HepG2 (cell line): ENCODE measurements at regions not wholly inside any gene's neighbourhood (a gene's known extent, or its start where the extent isn't known, plus 50 kb on each side); places are given as distances from the start of the nearest gene placed in this dataset.

Experiments used
- ATAC-seq: fragments of 200-7000 bp; cut with Tn5 transposase; 3 replicates; pipeline ENCODE4 v1.9.1; 2020; ENCODE audit warnings: mild to moderate bottlenecking, moderate library complexity
- BruUV-seq: library from RNA; stranded (reverse); fragments of 400-500 nt; replicated peaks from 2 replicates; lab custom pipeline; 2021; lab: Mats Ljungman, UMichigan
- CTCF ChIA-PET: fragments of 300-600 bp; formaldehyde crosslinking; extraction: SDS; loops from one replicate; lab custom pipeline; 2021; ENCODE audit warnings: low total read pairs, inconsistent platforms, low intra/inter-chr PET ratio; lab: Yijun Ruan, JAX
- POLR2A ChIA-PET: fragments of 350-600 bp; sonication (Branson Sonifier 250); formaldehyde crosslinking; loops from one replicate; lab custom pipeline; 2020; ENCODE audit warnings: antibody characterized with exemption, inconsistent platforms; lab: Yijun Ruan, JAX
- DNase-seq: peaks from one replicate; pipeline ENCODE4 v3.0.0-alpha.2; 2015; ENCODE audit warnings: low spot score
- FAIRE-seq: peaks from 3 replicates; lab custom pipeline; 2011; peaks lifted over from hg19 to GRCh38; lab: Jason Lieb, UNC
- H2AFZ ChIP-seq: one replicate; pipeline ENCODE4 v1.6.1; 2011; ENCODE audit warnings: low read length, inconsistent platforms
- H3K27ac ChIP-seq: fragments of 300-600 bp; 3 replicates; pipeline ENCODE4 v1.8.0; 2011; ENCODE audit warnings: mixed run types, mild to moderate bottlenecking, mixed read lengths, low read length, inconsistent platforms; ENCODE audit not compliant: insufficient read depth; ENCODE audit errors: extremely low read length
- H3K27me3 ChIP-seq, 2 experiments: fragments of 200-600 bp in 1 of 2; 2 replicates in 1 of 2; 3 replicates in 1 of 2; pipeline versions ENCODE4 v1.6.0 to v1.8.0; 2011; ENCODE audit warnings: low read length in 2 of 2, mild to moderate bottlenecking in 2 of 2, moderate library complexity in 2 of 2, inconsistent platforms in 1 of 2; ENCODE audit not compliant: insufficient read depth in 2 of 2, control insufficient read depth in 1 of 2
- H3K36me3 ChIP-seq, 2 experiments: fragments of 200-600 bp in 1 of 2; replicated peaks in 1 of 2; 2 replicates in 1 of 2; 3 replicates in 1 of 2; pipeline versions ENCODE4 v1.5.1 to v1.8.0; 2011; ENCODE audit warnings: low read length in 2 of 2, inconsistent platforms in 1 of 2; ENCODE audit not compliant: insufficient read depth in 2 of 2, control insufficient read depth in 1 of 2
- H3K4me1 ChIP-seq: 2 replicates; pipeline ENCODE4 v1.5.1; 2012; ENCODE audit warnings: low read length, inconsistent platforms; ENCODE audit not compliant: insufficient read depth
- H3K4me2 ChIP-seq: 2 replicates; pipeline ENCODE4 v1.6.0; 2011; ENCODE audit warnings: low read depth, low read length, inconsistent platforms
- H3K4me3 ChIP-seq, 3 experiments: fragments of 200-600 bp in 1 of 3; sonication (generic), shearing (Covaris generic) in 1 of 3; replicated peaks in 1 of 3; 2 replicates each; pipeline ENCODE4 v1.5.1; 2011 to 2016; ENCODE audit warnings: low read length in 3 of 3, inconsistent platforms in 2 of 3, low read depth in 2 of 3, mild to moderate bottlenecking in 2 of 3, control low read depth in 1 of 3, mixed read lengths in 1 of 3; ENCODE audit not compliant: insufficient read depth in 1 of 3
- H3K79me2 ChIP-seq: one replicate; pipeline ENCODE4 v1.6.1; 2011; ENCODE audit warnings: low read length, inconsistent platforms; ENCODE audit not compliant: insufficient read depth
- H3K9ac ChIP-seq: 2 replicates; pipeline ENCODE4 v1.6.0; 2011; ENCODE audit warnings: mild to moderate bottlenecking, low read depth, low read length, inconsistent platforms; ENCODE audit not compliant: insufficient read depth
- H3K9me3 ChIP-seq: 2 replicates; pipeline ENCODE4 v1.5.1; 2012; ENCODE audit warnings: mild to moderate bottlenecking, low read length
- H4K20me1 ChIP-seq: 2 replicates; pipeline ENCODE4 v1.6.0; 2011; ENCODE audit warnings: inconsistent platforms, mild to moderate bottlenecking, low read length, moderate library complexity; ENCODE audit not compliant: insufficient read depth
- HNRNPK ChIP-seq: fragments of 200-400 bp; formaldehyde crosslinking; IDR thresholded peaks from 2 replicates; pipeline ENCODE4 v1.6.1; 2018; ENCODE audit warnings: low read length, low read depth, moderate library complexity, mild to moderate bottlenecking; ENCODE audit not compliant: poor library complexity, severe bottlenecking
- MTF2 ChIP-seq: sonication (generic); formaldehyde crosslinking; IDR thresholded peaks from 2 replicates; pipeline ENCODE4 v1.5.0; 2020; ENCODE audit warnings: missing genetic modification reagents, borderline replicate concordance
- SMC3 ChIP-seq: IDR thresholded peaks from 2 replicates; pipeline ENCODE4 v1.6.1; 2011; ENCODE audit warnings: low read length, improper control_type of control experiment
- SNAI1 ChIP-seq: sonication (generic); formaldehyde crosslinking; IDR thresholded peaks from 2 replicates; pipeline ENCODE4 v1.5.0; 2020; ENCODE audit warnings: mild to moderate bottlenecking, missing genetic modification reagents, borderline replicate concordance
- TAF1 ChIP-seq: sonication (generic); formaldehyde crosslinking; IDR thresholded peaks from 2 replicates; pipeline ENCODE4 v1.4.0; 2020; ENCODE audit warnings: missing genetic modification reagents
- TCF12 ChIP-seq, 2 experiments: fragments of 450-650 bp in 1 of 2; sonication (generic) in 1 of 2; formaldehyde crosslinking in 1 of 2; IDR thresholded peaks; 2 replicates each; pipeline versions ENCODE4 v1.6.1 to v1.8.0; 2017 to 2022; ENCODE audit warnings: antibody characterized with exemption in 1 of 2, mild to moderate bottlenecking in 1 of 2, missing genetic modification reagents in 1 of 2, moderate library complexity in 1 of 2
- ZSCAN12 ChIP-seq: sonication (generic); formaldehyde crosslinking; IDR thresholded peaks from 2 replicates; pipeline ENCODE4 v1.9.0; 2021; ENCODE audit warnings: mild to moderate bottlenecking, missing genetic modification reagents
- WGBS: methylation state at CpG from one replicate; pipeline ENCODE4 v1.1.6; 2017; ENCODE audit warnings: low lambda C conversion rate; 5-methylcytosine and 5-hydroxymethylcytosine counted together
- in situ Hi-C: cut with HindIII; loops from 2 replicates; pipeline ENCODE4 v1.10.0; 2017; ENCODE audit warnings: low pct_unique_long_range_greater_than_20kb; ENCODE audit not compliant: extremely low pct_ligation_motif_present
- intact Hi-C: fragments of 100-400 bp; cut with micrococcal nuclease; formaldehyde crosslinking; loops from one replicate; pipeline ENCODE4 v1.10.0; 2022; ENCODE audit not compliant: unreplicated experiment
- TF ChIP-seq, protein P1 (sequence below): sonication (generic); formaldehyde crosslinking; IDR thresholded peaks from 2 replicates; pipeline ENCODE4 v1.8.0; 2023; ENCODE audit warnings: mild to moderate bottlenecking, missing genetic modification reagents
- TF ChIP-seq, protein P2 (sequence below): sonication (generic); formaldehyde crosslinking; IDR thresholded peaks from 2 replicates; pipeline ENCODE4 v1.4.0; 2020; ENCODE audit warnings: missing genetic modification reagents

DNA sequence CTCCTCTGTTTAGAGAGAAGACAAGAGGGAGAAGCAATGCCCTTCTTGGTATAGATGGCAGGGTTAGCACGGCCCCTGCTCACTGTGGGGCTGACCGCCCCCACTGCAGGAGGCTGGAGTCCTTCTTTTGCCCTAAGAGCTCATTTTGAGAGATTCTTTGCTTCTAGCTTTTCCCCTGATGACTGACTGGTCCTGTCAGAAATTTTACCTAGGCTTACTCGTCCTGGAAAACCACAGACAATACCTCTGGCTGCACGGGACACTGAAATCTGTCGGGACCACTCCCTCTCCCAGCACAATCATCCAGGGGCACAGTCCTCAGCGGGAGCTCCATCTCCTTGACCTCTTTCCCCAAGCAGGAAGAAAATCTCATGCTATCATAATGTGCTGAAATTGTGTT, 143.0 kb upstream of the RGMA start:
- Histone ChIP-seq H3K79me2 (no peaks in the 10 kb centered on the region), H3K4me2 (no peak overlapping the region), H3K9ac (no peak overlapping the region), H3K27me3 (peaks cover 0 to 4% of the 10 kb centered on the region in 2 experiments; a peak in 1 of 5 replicates), H3K4me3 (no peak overlapping the region), H3K36me3 (no peaks in the 10 kb centered on the region), H2AFZ (no peak overlapping the region)
- no peak for FAIRE-seq
- WGBS: 6% methylated on average over 6 of the region's 6 CpGs
- ATAC-seq: no peak
- DNase-seq: no peak
- TF ChIP-seq HNRNPK (no peak), SMC3 (no peak), MTF2 (CRISPR knock-in tag) (no peak), TAF1 (CRISPR knock-in tag) (no peak), ZSCAN12 (CRISPR knock-in tag) (no peak), SNAI1 (CRISPR knock-in tag) (no peak), TCF12 (IDR thresholded peaks at IDR 0.05) (no peak), TCF12 (CRISPR knock-in tag; IDR thresholded peaks at IDR 0.05) (no peak)
- TF ChIP-seq, protein P1, sequence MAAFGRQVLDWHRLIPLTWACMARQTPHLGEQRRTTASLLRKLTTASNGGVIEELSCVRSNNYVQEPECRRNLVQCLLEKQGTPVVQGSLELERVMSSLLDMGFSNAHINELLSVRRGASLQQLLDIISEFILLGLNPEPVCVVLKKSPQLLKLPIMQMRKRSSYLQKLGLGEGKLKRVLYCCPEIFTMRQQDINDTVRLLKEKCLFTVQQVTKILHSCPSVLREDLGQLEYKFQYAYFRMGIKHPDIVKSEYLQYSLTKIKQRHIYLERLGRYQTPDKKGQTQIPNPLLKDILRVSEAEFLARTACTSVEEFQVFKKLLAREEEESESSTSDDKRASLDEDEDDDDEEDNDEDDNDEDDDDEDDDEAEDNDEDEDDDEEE (CRISPR knock-in tag): no peak
- TF ChIP-seq, protein P2, sequence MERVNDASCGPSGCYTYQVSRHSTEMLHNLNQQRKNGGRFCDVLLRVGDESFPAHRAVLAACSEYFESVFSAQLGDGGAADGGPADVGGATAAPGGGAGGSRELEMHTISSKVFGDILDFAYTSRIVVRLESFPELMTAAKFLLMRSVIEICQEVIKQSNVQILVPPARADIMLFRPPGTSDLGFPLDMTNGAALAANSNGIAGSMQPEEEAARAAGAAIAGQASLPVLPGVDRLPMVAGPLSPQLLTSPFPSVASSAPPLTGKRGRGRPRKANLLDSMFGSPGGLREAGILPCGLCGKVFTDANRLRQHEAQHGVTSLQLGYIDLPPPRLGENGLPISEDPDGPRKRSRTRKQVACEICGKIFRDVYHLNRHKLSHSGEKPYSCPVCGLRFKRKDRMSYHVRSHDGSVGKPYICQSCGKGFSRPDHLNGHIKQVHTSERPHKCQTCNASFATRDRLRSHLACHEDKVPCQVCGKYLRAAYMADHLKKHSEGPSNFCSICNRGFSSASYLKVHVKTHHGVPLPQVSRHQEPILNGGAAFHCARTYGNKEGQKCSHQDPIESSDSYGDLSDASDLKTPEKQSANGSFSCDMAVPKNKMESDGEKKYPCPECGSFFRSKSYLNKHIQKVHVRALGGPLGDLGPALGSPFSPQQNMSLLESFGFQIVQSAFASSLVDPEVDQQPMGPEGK: no peak
- TF ChIP-seq, all 625 proteins: peak for 0
- POLR2A ChIA-PET: no interaction called here
- no peaks in the 10 kb centered on the region for H3K4me1 ChIP-seq
- BruUV-seq: no TSS peak
- no peaks in the 10 kb centered on the region for H4K20me1 ChIP-seq
- CTCF ChIA-PET: no interaction called here
- H3K9me3 ChIP-seq: no peaks in the 10 kb centered on the region
- intact Hi-C loops: no loop called here
- H3K27ac ChIP-seq: no peak overlapping the region
- in situ Hi-C loops: no loop called here
